Heart right ventricle (tissue), 16 donors: ENCODE measurements at regions not wholly inside any gene's neighbourhood (a gene's known extent, or its start where the extent isn't known, plus 50 kb on each side); places are given as distances from the start of the nearest gene placed in this dataset.
A peak's percentile ranks its signal among the peaks of the same experiment; 100 is the strongest.
"Not testable (repeated sequence)": the region's sequence is repeated elsewhere in the genome, so short reads cannot be mapped to it uniquely, and the experiment has no call there.

Experiments used
- ATAC-seq, 8 donors: fragments of 200-7000 bp; cut with Tn5 transposase; one replicate each; pipeline ENCODE4 v1.9.1; 2020; ENCODE audit warnings: mild to moderate bottlenecking in 8 of 8, moderate library complexity in 8 of 8, moderate number of reproducible peaks in 1 of 8
- DNase-seq, 2 donors: peaks; one replicate each; pipeline ENCODE4 v3.0.0-alpha.2; 2020
- H3K27ac ChIP-seq, 10 donors: fragments of 200-600 bp; sonication (generic) in 2 of 10; one replicate each; pipeline versions ENCODE4 v1.5.0 to v1.8.0; 2020 to 2022; ENCODE audit warnings: mild to moderate bottlenecking in 3 of 10
- H3K27me3 ChIP-seq, 7 donors: fragments of 200-600 bp; one replicate each; pipeline ENCODE4 v1.8.0; 2021 to 2022; ENCODE audit warnings: mild to moderate bottlenecking in 2 of 7
- H3K36me3 ChIP-seq, 9 donors: fragments of 200-600 bp; sonication (generic) in 1 of 9; one replicate each; pipeline versions ENCODE4 v1.5.0 to v1.8.0; 2020 to 2022; ENCODE audit warnings: mild to moderate bottlenecking in 2 of 9
- H3K4me1 ChIP-seq, 9 donors: fragments of 200-600 bp; sonication (generic) in 1 of 9; one replicate each; pipeline versions ENCODE4 v1.5.0 to v1.8.0; 2020 to 2022; ENCODE audit warnings: mild to moderate bottlenecking in 4 of 9
- H3K4me3 ChIP-seq, 10 donors: fragments of 200-600 bp; sonication (generic) in 2 of 10; one replicate each; pipeline versions ENCODE4 v1.5.0 to v1.8.0; 2020 to 2022; ENCODE audit warnings: mild to moderate bottlenecking in 7 of 10, moderate library complexity in 2 of 10
- H3K9me3 ChIP-seq, 11 donors: fragments of 200-600 bp in 10 of 11; sonication (generic) in 2 of 11; one replicate each; pipeline versions ENCODE4 v1.5.0 to v1.8.0; 2013 to 2022; ENCODE audit warnings: mild to moderate bottlenecking in 2 of 11, control low read depth in 1 of 11, moderate library complexity in 1 of 11
- WGBS, 2 donors: extraction: QIAGEN DNeasy Blood & Tissue Kit; methylation state at CpG; one replicate each; pipeline ENCODE4 v1.1.7; 2013; ENCODE audit warnings: inconsistent platforms in 1 of 2; 5-methylcytosine and 5-hydroxymethylcytosine counted together
- intact Hi-C, 10 donors: fragments of 100-400 bp; cut with DNase I; formaldehyde crosslinking; loops; one replicate each; pipeline versions ENCODE4 v1.11.1 to v1.14.2; 2022
- TF ChIP-seq, protein P1 (sequence below), 9 donors: fragments of 200-600 bp; sonication (generic) in 2 of 9; IDR thresholded peaks; one replicate each; pipeline versions ENCODE4 v1.5.0 to v1.8.0; 2021 to 2022; ENCODE audit warnings: antibody characterized with exemption in 9 of 9, mild to moderate bottlenecking in 5 of 9, moderate library complexity in 1 of 9
- donor health status: Arrhythmogenic right ventricular cardiomyopathy.
- donor health status: ischemic (EF 13 %, LVEDD 7.1; RV severe dilation, severe dysfunction).
- donor health status: healthy with polysubstance abuse.
- donor health status: DM: no; HTN: yes; CAD: no.
- donor health status: DM: no; HTN: no; CAD: no.
- donor health status: ischemic (EF 25% LVEDD 6.9; RV normal size, moderate dysfunction).
- donor health status: ischemic (EF 25% LVEDD 5.7; RV mildly dilated, moderate dysfunction).
- donor health status: healthy.
- donor health status: DM: yes; HTN: yes; CAD: no.
- donor health status: Ischemic cardiomyopathy.
- donor health status: ischemic (EF 35%, LVEDD 5.7; RV mildly dilated, moderate dysfunction).
- donor health status: nonischemic (EF 11% LVEDD 7.7; RV severe dilation, severe dysfunction).
- donor health status: DM: yes; HTN: yes; CAD: no.
- donor health status: PGD.
- donor health status: ischemic (EF 29% LVEDD 5.4; RV normal size, mild dysfunction).
- donor health status: nonischemic (EF 23%, LVEDD 6.1; RV moderate dilation, normal function).

GRCh38 chr18:55672574-55673361, 84.8 kb upstream of the TCF4 start:
- peak in 1 of 8 donors; percentile 51 for ATAC-seq
- WGBS, 2 donors: 39 to 43% methylated on average over 12 of the region's 12 CpGs
- intact Hi-C loops: no loop called here

GRCh38 chr18:55665506-55665905, 77.5 kb upstream of the TCF4 start:
- TF ChIP-seq, protein P1, sequence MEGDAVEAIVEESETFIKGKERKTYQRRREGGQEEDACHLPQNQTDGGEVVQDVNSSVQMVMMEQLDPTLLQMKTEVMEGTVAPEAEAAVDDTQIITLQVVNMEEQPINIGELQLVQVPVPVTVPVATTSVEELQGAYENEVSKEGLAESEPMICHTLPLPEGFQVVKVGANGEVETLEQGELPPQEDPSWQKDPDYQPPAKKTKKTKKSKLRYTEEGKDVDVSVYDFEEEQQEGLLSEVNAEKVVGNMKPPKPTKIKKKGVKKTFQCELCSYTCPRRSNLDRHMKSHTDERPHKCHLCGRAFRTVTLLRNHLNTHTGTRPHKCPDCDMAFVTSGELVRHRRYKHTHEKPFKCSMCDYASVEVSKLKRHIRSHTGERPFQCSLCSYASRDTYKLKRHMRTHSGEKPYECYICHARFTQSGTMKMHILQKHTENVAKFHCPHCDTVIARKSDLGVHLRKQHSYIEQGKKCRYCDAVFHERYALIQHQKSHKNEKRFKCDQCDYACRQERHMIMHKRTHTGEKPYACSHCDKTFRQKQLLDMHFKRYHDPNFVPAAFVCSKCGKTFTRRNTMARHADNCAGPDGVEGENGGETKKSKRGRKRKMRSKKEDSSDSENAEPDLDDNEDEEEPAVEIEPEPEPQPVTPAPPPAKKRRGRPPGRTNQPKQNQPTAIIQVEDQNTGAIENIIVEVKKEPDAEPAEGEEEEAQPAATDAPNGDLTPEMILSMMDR (IDR thresholded peaks at IDR 0.05): no peak
- Histone ChIP-seq H3K27ac (no peak overlapping the region), H3K4me3 (no peak overlapping the region), H3K36me3 (no peaks in the 10 kb centered on the region), H3K4me1 (no peaks in the 10 kb centered on the region), H3K9me3 (peaks cover 0 to 7% (median 0%) of the 10 kb centered on the region in 11 donors), H3K27me3 (no peaks in the 10 kb centered on the region)
- WGBS, 2 donors: 92 to 96% methylated on average over 5 of the region's 5 CpGs
- intact Hi-C loops: no loop called here
- no peak for DNase-seq
- ATAC-seq: no peak

More at GRCh38 chr18:55672574-55673361, 84.8 kb upstream of the TCF4 start:
- Histone ChIP-seq H3K4me1 (peaks cover 0 to 16% (median 8%) of the 10 kb centered on the region in 9 donors), H3K9me3 (peaks cover 0 to 15% (median 0%) of the 10 kb centered on the region in 11 donors), H3K36me3 (no peaks in the 10 kb centered on the region), H3K27me3 (no peaks in the 10 kb centered on the region), H3K4me3 (peak overlapping the region in 3 of 10 donors; percentile 2 to 7 (median 5)), H3K27ac (no peak overlapping the region)
- TF ChIP-seq, protein P1 (IDR thresholded peaks at IDR 0.05): no peak
- peak in 1 of 2 donors; percentile 4 for DNase-seq

- intact Hi-C loops, H3K36me3 ChIP-seq, H3K4me1 ChIP-seq, H3K27me3 ChIP-seq, H3K27ac ChIP-seq, H3K4me3 ChIP-seq, ATAC-seq, DNase-seq, H3K9me3 ChIP-seq: not testable (repeated sequence)
- WGBS, 2 donors: 96% methylated on average over 43 of the region's 45 CpGs
Observed at GRCh38 chr18:55664758-55665400, 76.9 kb upstream of the TCF4 start.

DNA sequence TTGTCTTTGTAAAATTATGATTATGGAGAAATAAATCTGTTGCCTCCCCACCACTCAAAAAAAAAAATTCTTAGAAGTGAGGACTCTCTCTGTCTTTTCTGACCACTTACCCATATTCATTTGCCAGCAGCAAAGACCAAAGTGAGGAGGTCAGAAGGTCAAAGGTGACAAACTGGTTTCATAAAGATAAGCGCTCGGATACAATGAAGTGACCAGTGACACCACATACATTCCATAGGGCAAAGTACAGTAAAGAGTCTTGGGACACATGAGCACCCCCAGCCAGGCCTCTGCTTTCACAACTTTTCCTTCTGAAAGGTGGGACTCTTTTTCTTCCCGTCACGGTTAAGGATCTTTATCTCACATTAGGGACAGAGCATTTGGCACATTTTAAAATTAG, 75.9 kb upstream of the TCF4 start:
- intact Hi-C loops: no loop called here
- no peak overlapping the region for H3K4me3 ChIP-seq
- peaks cover 0 to 7% (median 0%) of the 10 kb centered on the region in 11 donors for H3K9me3 ChIP-seq
- WGBS, 2 donors: 88 to 90% methylated on average over 4 of the region's 4 CpGs
- H3K4me1 ChIP-seq: no peaks in the 10 kb centered on the region
- H3K27ac ChIP-seq: no peak overlapping the region
- no peaks in the 10 kb centered on the region for H3K27me3 ChIP-seq
- ATAC-seq (no peak), DNase-seq (no peak)
- no peaks in the 10 kb centered on the region for H3K36me3 ChIP-seq
- TF ChIP-seq, protein P1 (IDR thresholded peaks at IDR 0.05): no peak
